ENCODE measurements at regions not wholly inside any gene's neighbourhood (a gene's known extent, or its start where the extent isn't known, plus 50 kb on each side); places are given as distances from the start of the nearest gene placed in this dataset.

DNA sequence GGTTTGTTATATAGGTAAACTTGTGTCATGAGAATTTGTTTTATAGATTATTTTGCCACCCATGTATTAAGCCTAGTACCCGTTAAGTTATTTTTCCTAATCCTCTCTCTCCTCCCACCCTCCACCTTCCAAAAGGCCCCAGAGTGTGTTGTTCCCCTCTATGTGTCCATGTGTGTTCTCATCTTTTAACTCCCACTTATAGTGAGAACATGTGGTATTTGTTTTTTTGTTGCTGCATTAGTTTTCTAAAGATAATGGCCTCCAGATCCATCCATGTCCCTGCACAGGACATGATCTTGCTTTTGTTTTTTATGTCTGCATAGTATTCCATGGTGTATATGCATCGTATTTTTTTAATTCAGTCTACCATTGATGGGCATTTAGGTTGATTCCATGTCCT, 1075.6 kb upstream of the CNTNAP5 start:
- no peak overlapping the region for H3K27ac ChIP-seq (replicated peaks)
- H3K27me3 ChIP-seq (ENCODE audit: insufficient read depth, poor library complexity, severe bottlenecking): no peaks in the 10 kb centered on the region
- TF ChIP-seq, protein P1, sequence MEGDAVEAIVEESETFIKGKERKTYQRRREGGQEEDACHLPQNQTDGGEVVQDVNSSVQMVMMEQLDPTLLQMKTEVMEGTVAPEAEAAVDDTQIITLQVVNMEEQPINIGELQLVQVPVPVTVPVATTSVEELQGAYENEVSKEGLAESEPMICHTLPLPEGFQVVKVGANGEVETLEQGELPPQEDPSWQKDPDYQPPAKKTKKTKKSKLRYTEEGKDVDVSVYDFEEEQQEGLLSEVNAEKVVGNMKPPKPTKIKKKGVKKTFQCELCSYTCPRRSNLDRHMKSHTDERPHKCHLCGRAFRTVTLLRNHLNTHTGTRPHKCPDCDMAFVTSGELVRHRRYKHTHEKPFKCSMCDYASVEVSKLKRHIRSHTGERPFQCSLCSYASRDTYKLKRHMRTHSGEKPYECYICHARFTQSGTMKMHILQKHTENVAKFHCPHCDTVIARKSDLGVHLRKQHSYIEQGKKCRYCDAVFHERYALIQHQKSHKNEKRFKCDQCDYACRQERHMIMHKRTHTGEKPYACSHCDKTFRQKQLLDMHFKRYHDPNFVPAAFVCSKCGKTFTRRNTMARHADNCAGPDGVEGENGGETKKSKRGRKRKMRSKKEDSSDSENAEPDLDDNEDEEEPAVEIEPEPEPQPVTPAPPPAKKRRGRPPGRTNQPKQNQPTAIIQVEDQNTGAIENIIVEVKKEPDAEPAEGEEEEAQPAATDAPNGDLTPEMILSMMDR (IDR thresholded peaks at IDR 0.05; ENCODE audit: insufficient read depth, low read length): no peak
- no peak for TF ChIP-seq SPI1 (IDR thresholded peaks at IDR 0.05; ENCODE audit: borderline replicate concordance, low read depth)
- TF ChIP-seq GABPA (IDR thresholded peaks at IDR 0.05; ENCODE audit: low read depth): no peak
- no peak for DNase-seq (ENCODE audit: low read depth in 1 of 2, low spot score in 1 of 2)
- H3K4me3 ChIP-seq (replicated peaks; ENCODE audit: insufficient read depth, low read length): no peak overlapping the region

DNA sequence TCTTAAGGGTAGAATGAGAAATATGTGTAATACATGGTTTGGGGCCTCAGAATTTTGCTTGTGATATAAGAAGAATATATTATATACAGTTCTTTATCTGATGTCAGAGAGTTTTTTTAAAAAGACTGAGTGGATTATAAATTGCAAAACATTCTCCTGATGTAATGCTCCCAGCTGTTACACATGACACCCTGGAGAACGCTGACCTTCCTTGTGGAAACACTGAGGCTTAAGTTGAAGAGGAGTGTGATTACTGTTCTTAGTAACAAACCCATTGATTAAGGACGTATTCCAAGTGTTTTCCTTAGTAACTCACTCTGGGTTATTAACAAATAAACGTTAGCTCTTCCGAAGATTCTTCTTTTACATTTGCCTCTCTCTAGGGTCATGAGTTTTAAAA, 1069.3 kb upstream of the CNTNAP5 start:
- H3K27ac ChIP-seq (replicated peaks): no peak overlapping the region
- TF ChIP-seq POLR2AphosphoS5 (IDR thresholded peaks at IDR 0.05; ENCODE audit: low read depth): no peak
- TF ChIP-seq, protein P1 (IDR thresholded peaks at IDR 0.05; ENCODE audit: insufficient read depth, low read length): no peak
- no peak for TF ChIP-seq SPI1 (IDR thresholded peaks at IDR 0.05; ENCODE audit: borderline replicate concordance, low read depth)
- TF ChIP-seq REST (IDR thresholded peaks at IDR 0.05; ENCODE audit: insufficient replicate concordance, low read depth): no peak
- TF ChIP-seq GABPA (IDR thresholded peaks at IDR 0.05; ENCODE audit: low read depth): no peak
- no peak for DNase-seq (ENCODE audit: low read depth in 1 of 2, low spot score in 1 of 2)
- H3K4me3 ChIP-seq (replicated peaks; ENCODE audit: insufficient read depth, low read length): no peak overlapping the region
- H3K27me3 ChIP-seq (ENCODE audit: insufficient read depth, poor library complexity, severe bottlenecking): no peaks in the 10 kb centered on the region

GRCh38 chr2:122960759-122961641, 1064.1 kb upstream of the CNTNAP5 start:
- Histone ChIP-seq H3K4me3 (replicated peaks; ENCODE audit: insufficient read depth, low read length) (no peak overlapping the region), H3K27ac (replicated peaks) (no peak overlapping the region), H3K27me3 (ENCODE audit: insufficient read depth, poor library complexity, severe bottlenecking) (no peaks in the 10 kb centered on the region)
- TF ChIP-seq SPI1 (IDR thresholded peaks at IDR 0.05; ENCODE audit: borderline replicate concordance, low read depth) (no peak), GABPA (IDR thresholded peaks at IDR 0.05; ENCODE audit: low read depth) (no peak), REST (IDR thresholded peaks at IDR 0.05; ENCODE audit: insufficient replicate concordance, low read depth) (no peak), POLR2AphosphoS5 (IDR thresholded peaks at IDR 0.05; ENCODE audit: low read depth) (no peak)
- TF ChIP-seq, protein P1 (IDR thresholded peaks at IDR 0.05; ENCODE audit: insufficient read depth, low read length): no peak
- DNase-seq (ENCODE audit: low read depth in 1 of 2, low spot score in 1 of 2): no peak

Data from HL-60 (cell line).